B cell (primary cell): ENCODE measurements at regions not wholly inside any gene's neighbourhood (a gene's known extent, or its start where the extent isn't known, plus 50 kb on each side); places are given as distances from the start of the nearest gene placed in this dataset.

Experiments used
- ATAC-seq: fragments of 200-7000 bp; cut with Tn5 transposase; one replicate; pipeline ENCODE4 v1.10.0; 2021; ENCODE audit warnings: low read depth, mild to moderate bottlenecking, moderate number of reproducible peaks, moderate library complexity
- CTCF ChIA-PET: fragments of 350-600 bp; sonication (Branson Sonifier 250); formaldehyde crosslinking; loops from one replicate; lab custom pipeline; 2021; ENCODE audit warnings: antibody characterized with exemption, inconsistent platforms; lab: Charles Lee
- POLR2A ChIA-PET: fragments of 350-600 bp; sonication (Branson Sonifier 250); formaldehyde crosslinking; loops from one replicate; lab custom pipeline; 2021; ENCODE audit warnings: antibody characterized with exemption; lab: Charles Lee
- DNase-seq: peaks from one replicate; pipeline ENCODE4 v3.0.0; 2013
- H2AFZ ChIP-seq: 2 replicates; pipeline ENCODE4 v1.6.1; 2012; ENCODE audit warnings: mild to moderate bottlenecking, low read depth, low read length; ENCODE audit not compliant: insufficient read depth, poor library complexity, severe bottlenecking
- H3K27ac ChIP-seq, 2 donors: 1 replicate in 1 of 2; 2 replicates in 1 of 2; pipeline ENCODE4 v1.5.1; 2012 to 2013; ENCODE audit warnings: low read length in 2 of 2, mild to moderate bottlenecking in 2 of 2, moderate library complexity in 1 of 2
- H3K27me3 ChIP-seq, 4 experiments: fragments of 200-600 bp in 1 of 4; sonication (generic) in 1 of 4; replicated peaks in 1 of 4; 1 replicate in 2 of 4; 2 replicates in 2 of 4; pipeline versions ENCODE4 v1.6.1 to v1.7.0; 2013 to 2016; ENCODE audit warnings: low read length in 3 of 4, mild to moderate bottlenecking in 2 of 4, mixed read lengths in 1 of 4, moderate library complexity in 1 of 4; ENCODE audit not compliant: insufficient read depth in 4 of 4, control insufficient read depth in 3 of 4; ENCODE audit errors: control extremely low read depth in 1 of 4
- H3K36me3 ChIP-seq, 2 experiments: replicated peaks in 1 of 2; 1 replicate in 1 of 2; 2 replicates in 1 of 2; pipeline versions ENCODE4 v1.6.1 to v1.7.1; 2013; ENCODE audit warnings: low read length in 1 of 2; ENCODE audit not compliant: insufficient read depth in 2 of 2, control insufficient read depth in 1 of 2; ENCODE audit errors: control extremely low read depth in 1 of 2, extremely low read depth in 1 of 2
- H3K4me1 ChIP-seq, 2 donors: fragments of 200-600 bp in 1 of 2; sonication (generic) in 1 of 2; 1 replicate in 1 of 2; 2 replicates in 1 of 2; pipeline versions ENCODE4 v1.5.1 to v1.6.1; 2013 to 2017; ENCODE audit warnings: low read length in 2 of 2; ENCODE audit not compliant: control insufficient read depth in 2 of 2, insufficient read depth in 2 of 2
- H3K4me2 ChIP-seq: replicated peaks from 2 replicates; pipeline ENCODE3; 2012; ENCODE audit warnings: mild to moderate bottlenecking, low read depth, low read length; ENCODE audit not compliant: poor library complexity, severe bottlenecking
- H3K4me3 ChIP-seq, 5 experiments: fragments of 200-600 bp in 1 of 5; sonication (generic) in 1 of 5; 1 replicate in 3 of 5; 2 replicates in 2 of 5; pipeline versions ENCODE4 v1.5.1 to v1.7.0; 2011 to 2016; ENCODE audit warnings: low read length in 4 of 5, mild to moderate bottlenecking in 4 of 5, low read depth in 2 of 5, control low read depth in 1 of 5, moderate library complexity in 1 of 5; ENCODE audit not compliant: insufficient read depth in 1 of 5; ENCODE audit errors: control extremely low read depth in 1 of 5, extremely low read depth in 1 of 5
- H3K79me2 ChIP-seq: fragments of 200-600 bp; sonication (generic); one replicate; pipeline ENCODE4 v1.6.0; 2016; ENCODE audit warnings: low read length; ENCODE audit not compliant: control insufficient read depth, insufficient read depth
- H3K9ac ChIP-seq: fragments of 200-600 bp; sonication (generic); 2 replicates; pipeline ENCODE4 v1.6.1; 2017; ENCODE audit warnings: mild to moderate bottlenecking, low read length, moderate library complexity
- H3K9me3 ChIP-seq, 3 donors: one replicate each; pipeline versions ENCODE4 v1.6.1 to v1.7.1; 2013; ENCODE audit warnings: low read length in 2 of 3; ENCODE audit not compliant: control insufficient read depth in 2 of 3, insufficient read depth in 1 of 3; ENCODE audit errors: control extremely low read depth in 1 of 3
- H4K20me1 ChIP-seq: 2 replicates; pipeline ENCODE4 v1.6.0; 2012; ENCODE audit warnings: mild to moderate bottlenecking, low read length; ENCODE audit not compliant: insufficient read depth, control insufficient read depth, poor library complexity, severe bottlenecking
- H3K27ac Mint-ChIP-seq: one replicate; pipeline ENCODE4 v1.8.0; 2021; ENCODE audit warnings: mixed read lengths
- H3K27me3 Mint-ChIP-seq: one replicate; pipeline ENCODE4 v1.8.0; 2021; ENCODE audit warnings: mixed read lengths
- H3K4me1 Mint-ChIP-seq: one replicate; pipeline ENCODE4 v1.8.0; 2021; ENCODE audit warnings: mixed read lengths
- H3K4me3 Mint-ChIP-seq: one replicate; pipeline ENCODE4 v1.8.0; 2021; ENCODE audit warnings: mixed read lengths
- H3K9me3 Mint-ChIP-seq: one replicate; pipeline ENCODE4 v1.8.0; 2022; ENCODE audit warnings: mixed read lengths; ENCODE audit not compliant: insufficient read depth
- EZH2 ChIP-seq: IDR thresholded peaks from 2 replicates; pipeline ENCODE4 v1.6.1; 2012; ENCODE audit warnings: borderline replicate concordance, low read depth, mild to moderate bottlenecking, moderate library complexity, low read length; ENCODE audit not compliant: insufficient read depth, poor library complexity, severe bottlenecking
- WGBS: methylation state at CpG from one replicate; pipeline ENCODE4 v1.1.5; 2013; ENCODE audit warnings: missing lambda C conversion rate; ENCODE audit not compliant: insufficient coverage; 5-methylcytosine and 5-hydroxymethylcytosine counted together
- intact Hi-C: fragments of 100-400 bp; cut with micrococcal nuclease; formaldehyde crosslinking; loops from one replicate; pipeline ENCODE4 v1.10.0; 2022
- TF ChIP-seq, protein P1 (sequence below): fragments of 200-600 bp; IDR thresholded peaks from one replicate; pipeline ENCODE4 v1.8.0; 2022; ENCODE audit warnings: antibody characterized with exemption, mild to moderate bottlenecking

DNA sequence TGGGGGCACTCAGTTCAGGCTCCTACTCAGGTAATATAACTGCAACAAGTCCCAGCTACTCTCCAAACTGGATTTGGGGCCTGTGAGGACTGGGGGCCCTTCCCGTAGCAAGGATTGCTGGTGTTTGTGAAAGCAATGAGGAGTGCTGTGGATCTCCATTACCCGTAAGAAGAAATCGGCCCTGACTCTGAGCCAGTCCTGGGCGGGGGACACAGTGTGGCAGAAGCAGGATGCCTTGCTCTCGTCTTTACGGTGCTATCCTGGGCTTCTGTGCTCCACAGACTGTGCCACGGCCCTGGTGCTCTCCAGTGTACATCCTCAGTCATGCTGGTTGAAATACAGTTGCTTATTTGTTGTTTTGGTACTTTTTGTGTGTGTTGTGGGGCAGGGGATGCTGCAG, 172.9 kb downstream of the NDUFA10 start:
- Mint-ChIP-seq H3K4me1 (no peaks in the 10 kb centered on the region), H3K4me3 (no peak overlapping the region), H3K27ac (no peak overlapping the region), H3K9me3 (peaks cover 18% of the 10 kb centered on the region), H3K27me3 (peaks cover 26% of the 10 kb centered on the region)
- DNase-seq (no peak), ATAC-seq (no peak)
- POLR2A ChIA-PET, result no interaction called here
- H3K4me3 ChIP-seq, result no peak overlapping the region
- no peaks in the 10 kb centered on the region for H3K36me3 ChIP-seq
- CTCF ChIA-PET, result no interaction called here
- no peak overlapping the region for H3K4me2 ChIP-seq
- no peak overlapping the region for H3K27ac ChIP-seq
- H2AFZ ChIP-seq, result no peak overlapping the region
- intact Hi-C loops, result no loop called here
- WGBS, result 96% methylated on average over 7 of the region's 7 CpGs
- TF ChIP-seq, protein P1, sequence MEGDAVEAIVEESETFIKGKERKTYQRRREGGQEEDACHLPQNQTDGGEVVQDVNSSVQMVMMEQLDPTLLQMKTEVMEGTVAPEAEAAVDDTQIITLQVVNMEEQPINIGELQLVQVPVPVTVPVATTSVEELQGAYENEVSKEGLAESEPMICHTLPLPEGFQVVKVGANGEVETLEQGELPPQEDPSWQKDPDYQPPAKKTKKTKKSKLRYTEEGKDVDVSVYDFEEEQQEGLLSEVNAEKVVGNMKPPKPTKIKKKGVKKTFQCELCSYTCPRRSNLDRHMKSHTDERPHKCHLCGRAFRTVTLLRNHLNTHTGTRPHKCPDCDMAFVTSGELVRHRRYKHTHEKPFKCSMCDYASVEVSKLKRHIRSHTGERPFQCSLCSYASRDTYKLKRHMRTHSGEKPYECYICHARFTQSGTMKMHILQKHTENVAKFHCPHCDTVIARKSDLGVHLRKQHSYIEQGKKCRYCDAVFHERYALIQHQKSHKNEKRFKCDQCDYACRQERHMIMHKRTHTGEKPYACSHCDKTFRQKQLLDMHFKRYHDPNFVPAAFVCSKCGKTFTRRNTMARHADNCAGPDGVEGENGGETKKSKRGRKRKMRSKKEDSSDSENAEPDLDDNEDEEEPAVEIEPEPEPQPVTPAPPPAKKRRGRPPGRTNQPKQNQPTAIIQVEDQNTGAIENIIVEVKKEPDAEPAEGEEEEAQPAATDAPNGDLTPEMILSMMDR, result no peak
- TF ChIP-seq EZH2, result no peak
- peaks cover 0 to 25% (median 8%) of the 10 kb centered on the region in 3 donors for H3K9me3 ChIP-seq
- no peaks in the 10 kb centered on the region for H3K4me1 ChIP-seq
- no peaks in the 10 kb centered on the region for H3K79me2 ChIP-seq
- no peak overlapping the region for H3K9ac ChIP-seq
- no peaks in the 10 kb centered on the region for H4K20me1 ChIP-seq
- peaks cover 0 to 16% (median 2%) of the 10 kb centered on the region in 4 experiments for H3K27me3 ChIP-seq

- Histone ChIP-seq H3K36me3 (no peaks in the 10 kb centered on the region), H3K4me3 (no peak overlapping the region), H3K4me2 (no peak overlapping the region), H3K27ac (no peak overlapping the region), H3K79me2 (no peaks in the 10 kb centered on the region), H3K9me3 (peaks cover 1 to 22% (median 8%) of the 10 kb centered on the region in 3 donors), H3K4me1 (no peaks in the 10 kb centered on the region), H3K27me3 (no peaks in the 10 kb centered on the region), H2AFZ (no peak overlapping the region), H4K20me1 (no peaks in the 10 kb centered on the region), H3K9ac (no peak overlapping the region)
- DNase-seq (no peak), ATAC-seq (no peak)
- WGBS, result 82% methylated on average over 3 of the region's 9 CpGs
- intact Hi-C loops, result no loop called here
- H3K4me1 Mint-ChIP-seq, result no peaks in the 10 kb centered on the region
- peaks cover 20% of the 10 kb centered on the region for H3K9me3 Mint-ChIP-seq
- H3K4me3 Mint-ChIP-seq, result no peak overlapping the region
- H3K27me3 Mint-ChIP-seq, result peaks cover 23% of the 10 kb centered on the region
- CTCF ChIA-PET, result interaction anchor here (1.8 kb wide), 1 partner anchor 13 kb away, joined by 3 read pairs; no protein-coding TSS in a partner anchor
- POLR2A ChIA-PET, result no interaction called here
- TF ChIP-seq EZH2, result no peak
- TF ChIP-seq, protein P1, result no peak
- H3K27ac Mint-ChIP-seq, result no peak overlapping the region
Observed at GRCh38 chr2:239846789-239847676, 178.1 kb downstream of the NDUFA10 start.
